HEK293 (cell line): ENCODE measurements at regions not wholly inside any gene's neighbourhood (a gene's known extent, or its start where the extent isn't known, plus 50 kb on each side); places are given as distances from the start of the nearest gene placed in this dataset.

ENCODE experiments used
- CTCF ChIA-PET: fragments of 350-600 bp; formaldehyde crosslinking; extraction: SDS; loops from one replicate; lab custom pipeline; 2021; ENCODE audit warnings: antibody characterized with exemption; lab: Yijun Ruan, JAX
- POLR2A ChIA-PET: fragments of 300-600 bp; formaldehyde crosslinking; extraction: SDS; loops from one replicate; lab custom pipeline; 2020; ENCODE audit warnings: antibody characterized with exemption, inconsistent platforms; lab: Yijun Ruan, JAX
- H3K27ac ChIP-seq: fragments of 200-500 bp; sonication (Bioruptor generic); 2 replicates; pipeline ENCODE4 v1.5.1; 2014; ENCODE audit warnings: low read depth, low read length, control low read depth, inconsistent platforms; ENCODE audit errors: extremely low read depth
- H3K36me3 ChIP-seq, 2 experiments: fragments of 200-500 bp in 1 of 2; sonication (Bioruptor generic) in 1 of 2; 1 replicate in 1 of 2; 2 replicates in 1 of 2; pipeline ENCODE4 v1.5.1; 2014 to 2017; ENCODE audit warnings: inconsistent platforms in 2 of 2, low read length in 2 of 2; ENCODE audit not compliant: control insufficient read depth in 2 of 2, insufficient read depth in 1 of 2
- H3K4me1 ChIP-seq: fragments of 200-500 bp; sonication (Bioruptor generic); 2 replicates; pipeline ENCODE4 v1.5.1; 2014; ENCODE audit warnings: mild to moderate bottlenecking, low read length, inconsistent platforms; ENCODE audit not compliant: control insufficient read depth, insufficient read depth
- H3K4me3 ChIP-seq: 2 replicates; pipeline ENCODE4 v1.5.1; 2011; ENCODE audit warnings: low read depth, mild to moderate bottlenecking, control low read depth, low read length, moderate library complexity
- H3K9me3 ChIP-seq: fragments of 200-500 bp; sonication (Bioruptor generic); 2 replicates; pipeline ENCODE4 v1.5.1; 2014; ENCODE audit warnings: low read depth, low read length, inconsistent platforms; ENCODE audit not compliant: control insufficient read depth, insufficient read depth
- CTCF ChIP-seq: fragments of 450-650 bp; formaldehyde crosslinking; IDR thresholded peaks from 2 replicates; pipeline ENCODE4 v1.5.1; 2016; ENCODE audit warnings: missing biosample characterization, missing genetic modification characterization
- PRDM2 ChIP-seq: fragments of 450-650 bp; formaldehyde crosslinking; IDR thresholded peaks from 2 replicates; pipeline ENCODE4 v1.5.1; 2016; ENCODE audit warnings: missing biosample characterization, missing genetic modification characterization, borderline replicate concordance
- SP3 ChIP-seq: fragments of 450-650 bp; formaldehyde crosslinking; IDR thresholded peaks from 2 replicates; pipeline ENCODE4 v1.5.1; 2016; ENCODE audit warnings: missing biosample characterization, missing genetic modification characterization
- TRIM28 ChIP-seq: IDR thresholded peaks from 2 replicates; pipeline ENCODE4 v1.6.1; 2011; ENCODE audit warnings: low read length, control low read depth, borderline replicate concordance
- ZBTB10 ChIP-seq: fragments of 450-650 bp; formaldehyde crosslinking; IDR thresholded peaks from 2 replicates; pipeline ENCODE4 v1.5.1; 2016; ENCODE audit warnings: missing biosample characterization, missing genetic modification characterization
- ZFP3 ChIP-seq: fragments of 450-650 bp; formaldehyde crosslinking; IDR thresholded peaks from 2 replicates; pipeline ENCODE4 v1.5.1; 2016; ENCODE audit warnings: low read depth, missing biosample characterization, missing genetic modification characterization
- ZFP37 ChIP-seq: fragments of 450-650 bp; formaldehyde crosslinking; IDR thresholded peaks from 2 replicates; pipeline ENCODE4 v1.5.1; 2016; ENCODE audit warnings: missing biosample characterization, missing genetic modification characterization
- ZNF19 ChIP-seq: fragments of 450-650 bp; formaldehyde crosslinking; IDR thresholded peaks from 2 replicates; pipeline ENCODE4; 2016; ENCODE audit warnings: missing biosample characterization, missing genetic modification characterization, low read depth
- ZNF266 ChIP-seq: fragments of 450-650 bp; formaldehyde crosslinking; IDR thresholded peaks from 2 replicates; pipeline ENCODE4 v1.5.1; 2016; ENCODE audit warnings: missing biosample characterization, missing genetic modification characterization, low read depth
- ZNF280D ChIP-seq: fragments of 450-650 bp; formaldehyde crosslinking; IDR thresholded peaks from 2 replicates; pipeline ENCODE4 v1.5.1; 2016; ENCODE audit warnings: missing biosample characterization, missing genetic modification characterization
- ZNF311 ChIP-seq: fragments of 450-650 bp; formaldehyde crosslinking; IDR thresholded peaks from 2 replicates; pipeline ENCODE4 v1.5.1; 2017; ENCODE audit warnings: missing biosample characterization, missing genetic modification characterization, borderline replicate concordance
- ZNF501 ChIP-seq: fragments of 450-650 bp; formaldehyde crosslinking; IDR thresholded peaks from 2 replicates; pipeline ENCODE4 v1.5.1; 2016; ENCODE audit warnings: missing biosample characterization, missing genetic modification characterization
- ZNF558 ChIP-seq: fragments of 450-650 bp; formaldehyde crosslinking; IDR thresholded peaks from 2 replicates; pipeline ENCODE4 v1.5.1; 2016; ENCODE audit warnings: missing biosample characterization, missing genetic modification characterization
- ZNF571 ChIP-seq: fragments of 450-650 bp; formaldehyde crosslinking; IDR thresholded peaks from 2 replicates; pipeline ENCODE4 v1.5.0; 2017; ENCODE audit warnings: missing biosample characterization, missing genetic modification characterization
- ZNF624 ChIP-seq: fragments of 450-650 bp; formaldehyde crosslinking; IDR thresholded peaks from 2 replicates; pipeline ENCODE4 v1.5.1; 2017; ENCODE audit warnings: missing biosample characterization, missing genetic modification characterization
- ZNF658 ChIP-seq: fragments of 450-650 bp; formaldehyde crosslinking; IDR thresholded peaks from 2 replicates; pipeline ENCODE4; 2016; ENCODE audit warnings: missing biosample characterization, missing genetic modification characterization
- ZNF785 ChIP-seq: fragments of 450-650 bp; formaldehyde crosslinking; IDR thresholded peaks from 2 replicates; pipeline ENCODE4 v1.5.1; 2016; ENCODE audit warnings: missing biosample characterization, missing genetic modification characterization
- ZSCAN23 ChIP-seq: fragments of 450-650 bp; formaldehyde crosslinking; IDR thresholded peaks from 2 replicates; pipeline ENCODE4 v1.5.1; 2016; ENCODE audit warnings: missing biosample characterization, missing genetic modification characterization

GRCh38 chr11:45368697-45369096, 82.6 kb upstream of the SYT13 start:
- Histone ChIP-seq H3K4me1 (no peaks in the 10 kb centered on the region), H3K36me3 (no peaks in the 10 kb centered on the region), H3K4me3 (no peak overlapping the region), H3K27ac (no peak overlapping the region), H3K9me3 (no peaks in the 10 kb centered on the region)
- TF ChIP-seq ZNF624 (tag by site-specific recombination): no peak
- TF ChIP-seq ZSCAN23 (tag by site-specific recombination): no peak
- no peak for TF ChIP-seq ZNF311 (tag by site-specific recombination)
- no peak for TF ChIP-seq TRIM28
- TF ChIP-seq SP3 (tag by site-specific recombination): no peak
- no peak for TF ChIP-seq ZNF19 (tag by site-specific recombination)
- no peak for TF ChIP-seq ZNF785 (tag by site-specific recombination)
- no peak for TF ChIP-seq ZNF280D (tag by site-specific recombination)
- TF ChIP-seq PRDM2 (tag by site-specific recombination): no peak
- no peak for TF ChIP-seq ZBTB10 (tag by site-specific recombination)
- TF ChIP-seq ZNF658 (tag by site-specific recombination): no peak
- no peak for TF ChIP-seq ZNF266 (tag by site-specific recombination)
- TF ChIP-seq ZNF501 (tag by site-specific recombination): no peak
- no peak for TF ChIP-seq ZNF558 (tag by site-specific recombination)
- TF ChIP-seq ZFP37 (tag by site-specific recombination): no peak
- TF ChIP-seq ZFP3 (tag by site-specific recombination): no peak
- TF ChIP-seq ZNF571 (tag by site-specific recombination): no peak
- TF ChIP-seq CTCF: no peak
- ChIA-PET POLR2A (no interaction called here), CTCF (interaction anchor here (0.7 to 3.6 kb wide), 7 partner anchors 8 to 403 kb away, joined by 3 to 27 read pairs (median 5); no protein-coding TSS in a partner anchor)
